ENCODE measurements at regions not wholly inside any gene's neighbourhood (a gene's known extent, or its start where the extent isn't known, plus 50 kb on each side); places are given as distances from the start of the nearest gene placed in this dataset.

- ChIA-PET RAD21 (ENCODE audit: unreplicated experiment) (no interaction called here), POLR2A (no interaction called here), CTCF (no interaction called here), SMC1A (ENCODE audit: uncharacterized antibody, unreplicated experiment) (no interaction called here)
- intact Hi-C loops (cut with micrococcal nuclease; ENCODE audit: unreplicated experiment) (no loop called here), in situ Hi-C loops (cut with MboI) (no loop called here)
- no peaks in the 10 kb centered on the region for H3K36me3 ChIP-seq (ENCODE audit: control insufficient read depth in 2 of 2, insufficient read depth in 2 of 2, low read length in 1 of 2)
- no peaks in the 10 kb centered on the region for H4K20me1 ChIP-seq (ENCODE audit: control insufficient read depth, insufficient read depth)
- no peak overlapping the region for H3K4me3 ChIP-seq
- H3K9me3 ChIP-seq (replicated peaks; ENCODE audit: control insufficient read depth, insufficient read depth, low read length): no peaks in the 10 kb centered on the region
- H3K79me2 ChIP-seq (ENCODE audit: control insufficient read depth, insufficient read depth, low read length): no peaks in the 10 kb centered on the region
- no peaks in the 10 kb centered on the region for H3K27me3 ChIP-seq (replicated peaks in 1 of 2; ENCODE audit: control insufficient read depth in 2 of 2, insufficient read depth in 2 of 2, low read length in 1 of 2)
- no peak overlapping the region for H3K9ac ChIP-seq (ENCODE audit: control insufficient read depth, insufficient read depth, low read length)
- FAIRE-seq: no peak
- TF ChIP-seq ZNF24 (IDR thresholded peaks at IDR 0.05) (no peak), MTA3 (IDR thresholded peaks at IDR 0.05; ENCODE audit: borderline replicate concordance, low read length) (no peak), SRF (IDR thresholded peaks at IDR 0.05; ENCODE audit: low read depth in 2 of 2, low read length in 2 of 2) (no peak), POLR2AphosphoS5 (IDR thresholded peaks at IDR 0.05; ENCODE audit: low read length) (no peak), REST (IDR thresholded peaks at IDR 0.05; ENCODE audit: low read depth, low read length) (no peak), RUNX3 (IDR thresholded peaks at IDR 0.05; ENCODE audit: low read length) (no peak), SPI1 (IDR thresholded peaks at IDR 0.05; ENCODE audit: borderline replicate concordance, insufficient read depth, low read depth, low read length) (no peak), MYC (IDR thresholded peaks at IDR 0.05; ENCODE audit: insufficient read depth, insufficient read length, insufficient replicate concordance, low read length, severe bottlenecking) (no peak), ZBED1 (IDR thresholded peaks at IDR 0.05; ENCODE audit: borderline replicate concordance) (no peak), RAD21 (IDR thresholded peaks at IDR 0.05; ENCODE audit: insufficient read depth, low read depth, low read length) (no peak), ZBTB33 (IDR thresholded peaks at IDR 0.05) (no peak), RAD51 (IDR thresholded peaks at IDR 0.05) (no peak), CBFB (IDR thresholded peaks at IDR 0.05; ENCODE audit: low read depth) (no peak), SREBF1 (IDR thresholded peaks at IDR 0.05; ENCODE audit: low read length) (no peak), USF1 (IDR thresholded peaks at IDR 0.05; ENCODE audit: borderline replicate concordance, extremely low read length, insufficient read depth, low read depth, low read length) (no peak), IKZF1 (conservative IDR thresholded peaks at IDR 0.05) (no peak), CHD2 (IDR thresholded peaks at IDR 0.05; ENCODE audit: borderline replicate concordance, low read depth, low read length) (no peak), ZNF384 (IDR thresholded peaks at IDR 0.05; ENCODE audit: borderline replicate concordance, low read depth, low read length) (no peak)
- no peak overlapping the region for H3K27ac ChIP-seq (ENCODE audit: control insufficient read depth, insufficient read depth)
- H3K4me2 ChIP-seq (ENCODE audit: control insufficient read depth, insufficient read depth): no peak overlapping the region
- H2AFZ ChIP-seq (ENCODE audit: control insufficient read depth, low read depth, low read length): no peak overlapping the region
- no peak for DNase-seq (ENCODE audit: low read depth, low spot score)
- no TSS peak for BruUV-seq (replicated peaks)
- H3K4me1 ChIP-seq (ENCODE audit: control insufficient read depth, insufficient read depth, low read length): no peaks in the 10 kb centered on the region
- 0% methylated on average over 2 of the region's 2 CpGs for WGBS (ENCODE audit: insufficient coverage, insufficient replicate concordance, low lambda C conversion rate, missing lambda C conversion rate)
- ATAC-seq: no peak
Observed at GRCh38 chr18:66344227-66344626, 259.7 kb downstream of the CDH19 start.
